Astrocyte (in vitro differentiated cells and primary cell): ENCODE measurements at regions not wholly inside any gene's neighbourhood (a gene's known extent, or its start where the extent isn't known, plus 50 kb on each side); places are given as distances from the start of the nearest gene placed in this dataset.

Experiments
- CTCF ChIP-seq: IDR thresholded peaks from 2 replicates; pipeline ENCODE4 v1.5.1; 2011; ENCODE audit warnings: low read depth, mild to moderate bottlenecking, inconsistent platforms, low read length, moderate library complexity; ENCODE audit not compliant: insufficient read depth
- EZH2 ChIP-seq: IDR thresholded peaks from 2 replicates; pipeline ENCODE4 v1.6.1; 2012; ENCODE audit warnings: mild to moderate bottlenecking, low read length, inconsistent platforms; ENCODE audit not compliant: insufficient read depth

GRCh38 chr3:28756056-28756455 is 407.4 kb upstream of the AZI2 start:
- TF ChIP-seq CTCF (no peak), EZH2 (no peak)
